Erythroblast (primary cell): ENCODE measurements at regions not wholly inside any gene's neighbourhood (a gene's known extent, or its start where the extent isn't known, plus 50 kb on each side); places are given as distances from the start of the nearest gene placed in this dataset.
"Not testable (repeated sequence)": the region's sequence is repeated elsewhere in the genome, so short reads cannot be mapped to it uniquely, and the experiment has no call there.

ENCODE experiments used
- DNase-seq, 2 experiments: peaks; one replicate each; lab custom pipeline; 2025; lab: John Stamatoyannopoulos, UW
- GATA1 ChIP-seq: IDR thresholded peaks from 2 replicates; pipeline ENCODE4 v1.6.1; 2011; ENCODE audit warnings: low read depth, mild to moderate bottlenecking, control low read depth, low read length, moderate library complexity
- POLR2A ChIP-seq: IDR thresholded peaks from 2 replicates; pipeline ENCODE4 v1.6.1; 2011; ENCODE audit warnings: mild to moderate bottlenecking, low read length

DNA sequence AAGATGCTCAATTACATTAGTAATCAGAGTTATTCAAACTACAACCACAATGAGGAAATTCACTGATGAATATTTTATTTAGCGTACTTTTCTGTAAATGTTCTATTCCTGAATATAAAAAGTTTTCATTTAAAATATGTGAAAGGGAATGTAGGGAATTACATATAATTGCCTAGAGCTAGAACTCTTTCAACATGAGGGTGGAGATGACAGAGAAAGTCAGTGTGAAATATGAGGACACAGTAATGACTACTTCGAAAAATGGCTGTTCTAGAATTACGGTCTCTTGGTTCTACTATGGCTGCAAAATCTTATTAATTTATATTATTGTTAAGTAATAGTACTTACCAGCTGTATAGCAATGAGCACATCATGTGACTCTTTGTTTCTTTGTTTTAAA is 1647.4 kb upstream of the PIK3C3 start:
- no peak for DNase-seq
- TF ChIP-seq POLR2A (no peak), GATA1 (no peak)

DNA sequence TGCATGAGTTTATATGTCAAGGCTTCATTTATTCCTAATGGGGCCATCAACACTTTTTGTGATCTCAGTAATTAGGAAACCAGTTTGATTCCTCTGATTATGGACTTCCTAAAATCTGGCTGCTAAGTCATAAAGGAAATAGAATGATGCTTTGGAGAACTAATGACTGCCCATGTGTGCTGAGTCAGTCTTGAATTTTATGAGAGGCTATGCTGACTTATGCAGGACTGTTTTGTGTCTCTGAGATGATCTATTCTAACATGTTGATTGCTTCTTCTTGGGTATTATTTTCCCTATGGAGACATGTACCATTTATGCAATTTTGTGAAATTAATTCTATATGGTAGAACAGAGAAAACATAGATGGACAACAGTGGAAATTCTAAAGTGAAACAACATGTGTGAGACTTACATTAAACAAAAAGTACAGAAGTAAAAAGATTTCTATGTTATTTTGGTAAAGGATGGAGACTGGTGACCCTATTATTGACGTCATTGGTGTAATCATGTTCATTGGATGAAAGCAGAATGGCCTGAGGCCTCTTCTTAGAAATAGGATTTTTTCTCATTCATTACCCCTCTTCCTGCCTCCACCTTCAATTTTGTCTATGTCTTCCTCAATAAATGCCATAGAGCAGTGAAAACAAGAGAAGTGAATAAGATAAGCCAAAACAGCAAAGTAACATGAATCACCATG is 1658.2 kb upstream of the PIK3C3 start:
- DNase-seq: no peak
- no peak for TF ChIP-seq POLR2A
- TF ChIP-seq GATA1: no peak

DNA sequence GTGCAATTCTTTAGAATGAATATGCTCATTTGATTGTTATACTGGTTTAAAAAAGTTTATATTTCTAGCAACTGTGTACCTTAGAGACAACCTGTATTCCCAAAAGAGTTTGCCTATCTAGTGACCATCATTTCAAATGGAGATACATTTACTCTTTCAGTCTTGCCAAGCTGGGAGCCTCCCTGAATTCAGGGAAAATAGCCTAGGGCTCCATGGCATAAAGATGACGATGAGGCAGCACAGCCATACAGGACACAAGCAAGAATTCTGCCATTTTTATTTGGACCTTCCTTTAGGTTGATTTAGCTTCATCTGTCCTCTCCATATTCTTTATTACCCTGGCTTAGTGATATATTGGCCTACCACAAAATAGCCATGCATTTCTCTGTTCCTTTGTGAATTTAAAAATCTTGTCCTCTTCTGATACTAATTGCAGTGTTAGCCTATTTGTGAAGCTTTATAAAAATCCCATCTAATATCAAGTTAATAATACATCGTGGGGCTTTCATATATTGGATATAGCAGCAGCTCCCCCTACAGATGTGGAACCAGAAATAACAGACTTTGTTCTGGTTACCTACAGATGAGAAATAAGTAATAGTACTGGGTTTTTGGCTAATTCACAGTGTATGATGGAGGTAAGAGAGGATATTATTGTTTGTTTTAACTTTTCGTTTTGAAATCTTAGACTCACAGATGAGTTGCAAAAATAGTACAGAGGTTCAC is 1661.9 kb upstream of the PIK3C3 start:
- no peak for TF ChIP-seq GATA1
- no peak for TF ChIP-seq POLR2A
- DNase-seq: no peak

DNA sequence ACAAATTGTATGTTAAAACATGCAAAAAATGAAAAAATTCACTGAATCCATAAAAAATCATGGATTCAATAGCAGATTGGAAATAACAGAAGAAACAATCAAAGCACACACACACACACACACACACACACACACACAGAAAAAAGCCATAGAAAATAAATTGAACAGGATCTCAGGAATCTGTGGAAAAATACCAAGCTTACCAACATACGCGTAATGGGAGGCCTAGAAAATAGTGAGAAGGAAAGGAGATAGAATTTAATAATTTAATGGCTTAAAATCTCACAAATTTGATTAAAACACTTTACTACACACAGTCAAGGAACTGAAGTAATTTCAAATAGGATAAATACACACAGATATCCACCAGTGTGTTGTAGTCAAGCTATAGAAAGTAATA is 1671.5 kb upstream of the PIK3C3 start:
- TF ChIP-seq GATA1: no peak
- TF ChIP-seq POLR2A: no peak
- no peak for DNase-seq

DNA sequence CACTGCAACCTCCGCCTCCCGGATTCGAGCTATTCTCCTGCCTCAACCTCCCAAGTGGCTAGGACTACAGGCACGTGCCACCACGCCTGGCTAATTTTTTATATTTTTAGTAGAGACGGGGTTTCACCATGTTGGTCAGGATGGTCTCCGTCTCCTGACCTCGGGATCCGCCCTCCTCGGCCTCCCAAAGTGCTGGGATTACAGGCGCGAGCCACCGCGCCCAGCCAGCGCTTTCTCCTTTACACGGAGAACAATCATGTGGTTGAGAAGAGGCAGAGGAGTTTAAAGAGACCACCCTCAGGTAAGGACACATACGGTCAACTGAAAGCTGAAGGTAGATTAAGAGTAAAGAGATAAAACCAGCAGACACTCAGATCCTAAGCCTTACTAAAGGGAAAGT is 1673.7 kb upstream of the PIK3C3 start:
- DNase-seq: not testable (repeated sequence)

DNA sequence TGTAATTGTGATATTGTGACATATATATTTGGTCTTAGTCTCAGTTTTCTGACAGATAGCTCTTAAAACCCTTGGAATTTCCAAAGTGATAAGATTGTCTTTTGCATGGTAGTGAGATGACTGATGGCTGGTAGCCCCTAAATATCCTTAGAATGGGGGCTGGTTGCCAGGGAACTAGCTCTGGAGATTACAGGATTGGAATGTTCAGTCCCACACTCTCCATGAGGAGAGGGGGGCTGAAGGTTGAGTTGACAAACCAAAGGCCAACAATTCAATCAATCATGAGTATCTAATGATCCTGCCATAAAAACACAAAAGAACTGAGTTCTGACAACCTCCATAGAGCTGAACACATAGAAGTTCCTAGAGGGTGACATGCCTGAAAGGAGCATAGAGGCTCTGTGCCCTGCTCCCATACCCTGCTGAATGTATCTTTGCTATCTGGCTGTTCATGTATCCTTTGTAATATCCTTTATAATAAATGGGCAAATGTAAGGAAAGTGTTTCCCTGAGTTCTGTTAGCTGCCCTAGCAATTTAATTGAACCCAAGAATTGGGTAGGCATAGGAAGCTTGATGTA is 1680.3 kb upstream of the PIK3C3 start:
- no peak for DNase-seq
- TF ChIP-seq POLR2A (no peak), GATA1 (no peak)

DNA sequence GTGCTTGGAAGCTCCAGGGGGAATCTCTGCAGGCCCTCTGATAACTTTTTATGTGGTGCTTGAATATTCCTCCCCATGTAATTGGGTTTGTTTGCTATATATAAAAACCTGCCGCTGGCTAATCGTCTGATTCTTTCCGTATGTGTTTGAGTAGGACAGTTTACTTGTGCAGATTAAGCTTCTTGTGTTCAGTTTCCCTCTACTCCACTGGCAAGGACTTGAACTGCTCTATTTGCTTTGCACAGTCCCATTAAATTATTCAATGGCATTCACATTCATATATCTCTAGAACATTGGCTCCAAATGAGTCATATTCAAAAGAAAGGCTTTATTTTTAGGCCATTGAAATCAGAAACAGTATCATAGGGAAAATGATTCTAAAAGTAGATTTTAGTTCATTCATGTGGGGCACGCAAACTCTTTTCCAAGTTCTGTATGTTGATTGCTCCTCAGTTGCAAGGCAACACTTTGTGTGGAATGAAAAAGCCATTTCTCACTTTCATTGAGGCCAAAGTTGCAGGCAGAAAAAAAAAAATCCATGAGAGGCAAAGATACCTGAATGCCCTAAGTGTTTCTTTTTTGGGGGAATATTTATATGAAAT is 1682.3 kb upstream of the PIK3C3 start:
- no peak for DNase-seq
- no peak for TF ChIP-seq POLR2A
- TF ChIP-seq GATA1: no peak

DNA sequence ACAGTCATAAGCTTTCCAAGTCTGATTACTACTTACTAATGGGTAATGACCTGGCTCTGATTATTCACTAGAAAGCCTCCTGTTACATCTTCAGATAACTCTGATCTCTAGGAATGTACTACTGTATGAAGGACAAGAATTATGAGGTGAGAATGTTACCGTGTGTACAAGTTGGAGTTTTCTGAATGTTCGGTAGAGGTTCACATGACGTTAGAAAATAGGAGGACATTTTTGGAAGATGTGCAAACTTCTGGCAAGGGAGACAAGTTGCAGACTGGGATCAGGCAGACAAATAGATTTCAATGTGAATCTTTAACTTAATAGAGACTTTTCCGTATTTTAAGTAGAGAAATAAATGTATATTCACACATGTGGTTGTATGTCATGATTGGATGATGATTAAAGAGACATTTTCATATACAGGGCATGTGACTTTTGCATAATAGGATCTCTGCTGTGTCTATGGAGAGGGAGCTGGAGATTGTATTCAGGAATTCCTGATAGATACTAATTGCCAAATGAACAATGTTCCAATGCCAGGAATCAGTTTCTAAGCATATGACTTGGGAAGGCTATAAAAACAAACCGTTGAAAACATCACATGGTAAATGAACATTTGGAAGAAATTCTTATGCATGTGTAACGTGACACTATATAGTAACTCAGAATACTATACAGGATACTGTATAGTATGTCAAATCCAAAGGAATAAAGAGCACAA is 1695.8 kb upstream of the PIK3C3 start:
- no peak for DNase-seq
- TF ChIP-seq POLR2A (no peak), GATA1 (no peak)

DNA sequence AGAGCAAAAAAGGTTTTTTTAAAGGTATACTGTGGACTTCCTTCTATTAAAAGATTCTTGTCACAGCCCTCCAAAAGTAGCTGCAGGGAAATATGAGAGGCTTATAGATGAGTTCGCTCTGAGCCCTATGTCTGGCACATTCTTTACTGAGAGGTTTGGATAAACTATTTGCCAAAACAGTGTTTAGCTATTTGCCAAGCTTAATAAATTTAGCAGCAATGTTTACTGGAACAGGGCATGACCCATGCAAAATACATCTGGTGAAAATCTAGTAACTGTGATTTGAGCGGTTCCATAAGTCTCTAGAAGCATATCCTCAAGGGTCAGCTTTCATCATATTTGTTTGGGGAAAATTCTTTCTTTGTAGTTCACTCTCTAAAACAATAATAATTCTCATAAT is 1696.7 kb upstream of the PIK3C3 start:
- no peak for TF ChIP-seq POLR2A
- no peak for TF ChIP-seq GATA1
- no peak for DNase-seq

DNA sequence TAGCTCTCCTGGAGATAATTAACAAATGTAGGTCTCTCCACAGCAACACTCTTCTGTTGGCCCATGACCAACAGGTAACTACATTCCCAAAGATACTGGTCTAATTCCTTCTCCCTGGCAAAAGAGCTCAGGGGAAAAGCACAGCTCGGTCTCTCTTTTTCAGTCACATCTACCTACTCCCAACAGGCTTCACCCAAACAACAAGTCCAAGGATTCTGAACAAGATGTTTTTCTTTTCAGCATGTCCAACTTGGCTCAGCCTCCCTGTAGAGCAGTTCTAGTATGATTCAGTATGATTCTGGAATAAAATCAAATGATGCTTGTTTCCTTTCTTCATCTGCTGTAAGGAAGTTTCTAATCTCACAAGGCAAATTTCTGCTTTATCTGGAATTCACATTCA is 1704.8 kb upstream of the PIK3C3 start:
- no peak for DNase-seq
- TF ChIP-seq GATA1 (no peak), POLR2A (no peak)

DNA sequence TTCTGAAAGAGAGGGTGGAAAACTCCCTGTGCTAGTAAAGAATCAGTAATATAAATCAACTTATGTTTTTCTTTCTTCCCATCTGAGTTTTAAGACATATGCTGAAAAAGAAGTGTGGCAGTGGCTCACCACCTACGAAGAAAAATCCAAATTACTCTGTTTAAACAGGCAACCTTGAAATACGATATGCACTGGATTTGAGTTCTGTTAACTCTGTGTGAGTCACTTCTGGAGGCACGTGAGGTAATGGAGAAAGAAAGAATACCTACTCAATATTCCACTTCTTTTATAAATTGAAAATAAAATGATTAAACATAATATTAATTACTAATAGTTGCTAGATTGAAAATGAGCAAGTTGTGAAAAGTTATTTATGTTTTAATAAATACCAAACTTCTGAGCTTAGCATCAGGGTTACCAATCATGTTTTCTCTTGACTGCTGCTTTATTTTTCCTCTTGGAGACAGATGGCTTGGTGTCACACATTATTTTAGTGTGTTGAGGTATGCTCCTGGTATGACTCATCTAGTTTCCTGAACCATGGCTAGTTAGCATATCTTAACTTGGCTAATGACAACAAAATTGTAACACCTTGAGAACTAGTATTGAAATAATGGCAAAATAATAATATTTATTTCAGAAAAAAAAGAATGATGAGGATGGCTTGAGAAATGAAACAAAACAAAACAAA is 1705.5 kb upstream of the PIK3C3 start:
- TF ChIP-seq GATA1: no peak
- TF ChIP-seq POLR2A: no peak
- DNase-seq: no peak

DNA sequence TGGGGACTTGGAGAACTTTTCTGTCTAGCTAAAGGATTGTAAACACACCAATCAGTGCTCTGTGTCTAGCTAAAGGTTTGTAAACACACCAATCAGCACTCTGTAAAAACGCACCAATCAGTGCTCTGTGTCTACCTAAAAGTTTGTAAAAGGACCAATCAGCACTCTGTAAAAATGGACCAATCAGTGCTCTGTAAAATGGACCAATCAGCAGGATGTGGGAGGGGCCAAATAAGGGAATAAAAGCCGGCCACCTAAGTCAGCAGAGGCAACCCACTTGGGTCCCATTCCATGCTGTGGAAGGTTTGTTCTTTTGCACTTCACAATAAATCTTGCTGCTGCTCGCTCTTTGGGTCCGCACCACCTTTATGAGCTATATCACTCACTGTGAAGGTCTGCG is 1709.4 kb upstream of the PIK3C3 start:
- not testable (repeated sequence) for DNase-seq

DNA sequence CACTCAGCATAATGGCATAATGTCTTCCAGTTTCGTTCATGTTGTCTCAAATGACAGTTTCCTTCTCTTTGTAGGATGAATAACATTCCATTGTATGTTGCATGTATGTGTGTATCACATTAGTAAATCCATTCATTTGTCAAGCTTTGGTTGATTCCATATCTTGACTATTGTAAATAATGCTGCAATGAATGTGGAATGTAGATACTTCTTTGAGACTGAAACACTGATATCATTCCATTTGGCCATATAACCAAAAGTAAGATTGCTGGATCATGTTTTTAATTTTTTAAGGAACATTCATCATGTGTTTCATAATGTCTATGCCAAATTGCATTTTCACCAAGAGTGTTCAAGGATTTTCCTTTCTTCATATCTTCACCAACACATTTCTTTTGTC is 1711.4 kb upstream of the PIK3C3 start:
- TF ChIP-seq GATA1 (no peak), POLR2A (no peak)
- no peak for DNase-seq
